ENCODE measurements at regions not wholly inside any gene's neighbourhood (a gene's known extent, or its start where the extent isn't known, plus 50 kb on each side); places are given as distances from the start of the nearest gene placed in this dataset.

- Mint-ChIP-seq H3K4me1 (ENCODE audit: low read depth) (no peaks in the 10 kb centered on the region), H3K27me3 (peaks cover 22% of the 10 kb centered on the region), H3K4me3 (no peak overlapping the region), H3K36me3 (ENCODE audit: low read depth) (no peaks in the 10 kb centered on the region), H3K9me3 (no peaks in the 10 kb centered on the region), H3K27ac (no peak overlapping the region)
- Histone ChIP-seq H3K4me1 (ENCODE audit: insufficient read depth, low read length) (no peaks in the 10 kb centered on the region), H3K36me3 (ENCODE audit: insufficient read depth, low read length) (no peaks in the 10 kb centered on the region), H3K9me3 (ENCODE audit: control insufficient read depth in 1 of 2, insufficient read depth in 1 of 2, low read length in 2 of 2) (no peaks in the 10 kb centered on the region), H3K4me3 (ENCODE audit: low read length) (no peak overlapping the region), H3K27ac (ENCODE audit: low read depth in 1 of 2, low read length in 2 of 2) (no peak overlapping the region), H3K27me3 (ENCODE audit: control insufficient read depth in 1 of 2, insufficient read depth in 2 of 2, low read length in 2 of 2) (no peaks in the 10 kb centered on the region)
- ChIA-PET POLR2A (interaction anchor here (0.7 kb wide), 1 partner anchor 699 kb away, joined by 3 read pairs; no protein-coding TSS in a partner anchor), CTCF (no interaction called here)
- DNase-seq = no peak
- TF ChIP-seq CTCF (IDR thresholded peaks at IDR 0.05) = no peak
- no peak for ATAC-seq (ENCODE audit: poor library complexity)
- intact Hi-C loops (cut with DNase I, micrococcal nuclease) = no loop called here
Observed at GRCh38 chr10:9437131-9437530, 1382.6 kb downstream of the GATA3 start.

- ChIA-PET POLR2A (no interaction called here), CTCF (no interaction called here)
- DNase-seq = no peak
- Mint-ChIP-seq H3K36me3 (ENCODE audit: low read depth) (no peaks in the 10 kb centered on the region), H3K27me3 (peaks cover 14% of the 10 kb centered on the region), H3K27ac (no peak overlapping the region), H3K4me3 (no peak overlapping the region), H3K9me3 (no peaks in the 10 kb centered on the region), H3K4me1 (ENCODE audit: low read depth) (no peaks in the 10 kb centered on the region)
- intact Hi-C loops (cut with DNase I, micrococcal nuclease) = no loop called here
- ATAC-seq (ENCODE audit: poor library complexity) = no peak
- no peaks in the 10 kb centered on the region for H3K36me3 ChIP-seq (ENCODE audit: insufficient read depth, low read length)
- H3K27me3 ChIP-seq (ENCODE audit: control insufficient read depth in 1 of 2, insufficient read depth in 2 of 2, low read length in 2 of 2) = no peaks in the 10 kb centered on the region
- H3K9me3 ChIP-seq (ENCODE audit: control insufficient read depth in 1 of 2, insufficient read depth in 1 of 2, low read length in 2 of 2) = no peaks in the 10 kb centered on the region
- H3K4me1 ChIP-seq (ENCODE audit: insufficient read depth, low read length) = no peaks in the 10 kb centered on the region
- no peak overlapping the region for H3K4me3 ChIP-seq (ENCODE audit: low read length)
- TF ChIP-seq CTCF (IDR thresholded peaks at IDR 0.05) = no peak
- H3K27ac ChIP-seq (ENCODE audit: low read depth in 1 of 2, low read length in 2 of 2) = no peak overlapping the region
Observed at GRCh38 chr10:9443758-9444157, 1389.3 kb downstream of the GATA3 start.

GRCh38 chr10:9449530-9449929 lies 1395.0 kb downstream of the GATA3 start:
- Mint-ChIP-seq H3K27me3 (peaks cover 6% of the 10 kb centered on the region), H3K9me3 (peaks cover 6% of the 10 kb centered on the region), H3K4me1 (ENCODE audit: low read depth) (no peaks in the 10 kb centered on the region), H3K27ac (no peak overlapping the region), H3K4me3 (no peak overlapping the region), H3K36me3 (ENCODE audit: low read depth) (no peaks in the 10 kb centered on the region)
- intact Hi-C loops (cut with DNase I, micrococcal nuclease) = no loop called here
- H3K9me3 ChIP-seq (ENCODE audit: control insufficient read depth in 1 of 2, insufficient read depth in 1 of 2, low read length in 2 of 2) = peaks cover 3 to 6% of the 10 kb centered on the region in 2 experiments
- ChIA-PET POLR2A (no interaction called here), CTCF (no interaction called here)
- DNase-seq (no peak), ATAC-seq (ENCODE audit: poor library complexity) (no peak)
- no peak overlapping the region for H3K4me3 ChIP-seq (ENCODE audit: low read length)
- no peaks in the 10 kb centered on the region for H3K27me3 ChIP-seq (ENCODE audit: control insufficient read depth in 1 of 2, insufficient read depth in 2 of 2, low read length in 2 of 2)
- no peaks in the 10 kb centered on the region for H3K36me3 ChIP-seq (ENCODE audit: insufficient read depth, low read length)
- no peaks in the 10 kb centered on the region for H3K4me1 ChIP-seq (ENCODE audit: insufficient read depth, low read length)
- H3K27ac ChIP-seq (ENCODE audit: low read depth in 1 of 2, low read length in 2 of 2) = no peak overlapping the region
- TF ChIP-seq CTCF (IDR thresholded peaks at IDR 0.05) = no peak

All from CD4-positive, alpha-beta T cell (primary cell).